ENCODE measurements at regions not wholly inside any gene's neighbourhood (a gene's known extent, or its start where the extent isn't known, plus 50 kb on each side); places are given as distances from the start of the nearest gene placed in this dataset.

- no TSS peak for BruUV-seq (replicated peaks)
These were observed 210.6 kb downstream of the CD83 start for GRCh38 chr6:14328163-14328562.

More at GRCh38 chr6:14328163-14328562, 210.6 kb downstream of the CD83 start:
- DNase-seq (ENCODE audit: low read depth, low spot score) = no peak
- H3K27ac ChIP-seq (ENCODE audit: control insufficient read depth, insufficient read depth) = no peak overlapping the region
- 63% methylated on average over 9 of the region's 9 CpGs for WGBS (ENCODE audit: insufficient coverage, insufficient replicate concordance, low lambda C conversion rate, missing lambda C conversion rate)
- POLR2A ChIA-PET = no interaction called here
- in situ Hi-C loops (cut with MboI) = no loop called here
- no peaks in the 10 kb centered on the region for H3K27me3 ChIP-seq (replicated peaks in 1 of 2; ENCODE audit: control insufficient read depth in 2 of 2, insufficient read depth in 2 of 2, low read length in 1 of 2)
- H4K20me1 ChIP-seq (ENCODE audit: control insufficient read depth, insufficient read depth) = no peaks in the 10 kb centered on the region
- H3K9me3 ChIP-seq (replicated peaks; ENCODE audit: control insufficient read depth, insufficient read depth, low read length) = no peaks in the 10 kb centered on the region
- H3K4me2 ChIP-seq (ENCODE audit: control insufficient read depth, insufficient read depth) = no peak overlapping the region
- SMC1A ChIA-PET (ENCODE audit: uncharacterized antibody, unreplicated experiment) = interaction anchor here (0.6 to 1.0 kb wide), 2 partner anchors 8 to 120 kb away, joined by 3 read pairs; no protein-coding TSS in a partner anchor
- RAD21 ChIA-PET (ENCODE audit: unreplicated experiment) = no interaction called here
- no peak for TF ChIP-seq RAD21 (IDR thresholded peaks at IDR 0.05; ENCODE audit: insufficient read depth, low read depth, low read length)
- no peak for TF ChIP-seq SMAD5 (IDR thresholded peaks at IDR 0.05; ENCODE audit: low read depth)
- no peak for TF ChIP-seq EZH2 (IDR thresholded peaks at IDR 0.05; ENCODE audit: borderline replicate concordance, control insufficient read depth, low read depth, low read length)
- no peak for TF ChIP-seq WRNIP1 (IDR thresholded peaks at IDR 0.05; ENCODE audit: borderline replicate concordance, low read depth, low read length)
- TF ChIP-seq ZBTB4 (CRISPR knock-in tag; IDR thresholded peaks at IDR 0.05) = no peak
- no peak for TF ChIP-seq MYB (IDR thresholded peaks at IDR 0.05; ENCODE audit: borderline replicate concordance, low read depth, low read length)
- TF ChIP-seq E2F8 (IDR thresholded peaks at IDR 0.05; ENCODE audit: low read depth, partially characterized antibody) = no peak
- no peak for TF ChIP-seq ZNF687 (IDR thresholded peaks at IDR 0.05)
- H3K4me1 ChIP-seq (ENCODE audit: control insufficient read depth, insufficient read depth, low read length) = no peaks in the 10 kb centered on the region
- no peaks in the 10 kb centered on the region for H3K36me3 ChIP-seq (ENCODE audit: control insufficient read depth in 2 of 2, insufficient read depth in 2 of 2, low read length in 1 of 2)
- no peak for ATAC-seq
- H2AFZ ChIP-seq (ENCODE audit: control insufficient read depth, low read depth, low read length) = no peak overlapping the region
- no peak for FAIRE-seq
- CTCF ChIA-PET = no interaction called here
- intact Hi-C loops (cut with micrococcal nuclease; ENCODE audit: unreplicated experiment) = no loop called here
- H3K9ac ChIP-seq (ENCODE audit: control insufficient read depth, insufficient read depth, low read length) = no peak overlapping the region
- H3K4me3 ChIP-seq = no peak overlapping the region
- H3K79me2 ChIP-seq (ENCODE audit: control insufficient read depth, insufficient read depth, low read length) = no peaks in the 10 kb centered on the region

Data from GM12878 (cell line).